Breast epithelium (tissue), 3 donors: ENCODE measurements at regions not wholly inside any gene's neighbourhood (a gene's known extent, or its start where the extent isn't known, plus 50 kb on each side); places are given as distances from the start of the nearest gene placed in this dataset.

Source experiments
- POLR2A ChIP-seq: fragments of 450-650 bp; IDR thresholded peaks from one replicate; pipeline ENCODE4 v1.6.1; 2016; ENCODE audit warnings: antibody characterized with exemption, mild to moderate bottlenecking, moderate library complexity
- POLR2AphosphoS5 ChIP-seq, 3 donors: sonication (generic); formaldehyde crosslinking; IDR thresholded peaks; one replicate each; pipeline ENCODE4 v1.6.1; 2017; ENCODE audit warnings: antibody characterized with exemption in 3 of 3
- TF ChIP-seq, protein P1 (sequence below), 3 donors: fragments of 450-650 bp; IDR thresholded peaks; one replicate each; pipeline ENCODE4 v1.5.1; 2016 to 2017; ENCODE audit warnings: antibody characterized with exemption in 3 of 3, mild to moderate bottlenecking in 3 of 3, moderate library complexity in 3 of 3

- TF ChIP-seq, protein P1, sequence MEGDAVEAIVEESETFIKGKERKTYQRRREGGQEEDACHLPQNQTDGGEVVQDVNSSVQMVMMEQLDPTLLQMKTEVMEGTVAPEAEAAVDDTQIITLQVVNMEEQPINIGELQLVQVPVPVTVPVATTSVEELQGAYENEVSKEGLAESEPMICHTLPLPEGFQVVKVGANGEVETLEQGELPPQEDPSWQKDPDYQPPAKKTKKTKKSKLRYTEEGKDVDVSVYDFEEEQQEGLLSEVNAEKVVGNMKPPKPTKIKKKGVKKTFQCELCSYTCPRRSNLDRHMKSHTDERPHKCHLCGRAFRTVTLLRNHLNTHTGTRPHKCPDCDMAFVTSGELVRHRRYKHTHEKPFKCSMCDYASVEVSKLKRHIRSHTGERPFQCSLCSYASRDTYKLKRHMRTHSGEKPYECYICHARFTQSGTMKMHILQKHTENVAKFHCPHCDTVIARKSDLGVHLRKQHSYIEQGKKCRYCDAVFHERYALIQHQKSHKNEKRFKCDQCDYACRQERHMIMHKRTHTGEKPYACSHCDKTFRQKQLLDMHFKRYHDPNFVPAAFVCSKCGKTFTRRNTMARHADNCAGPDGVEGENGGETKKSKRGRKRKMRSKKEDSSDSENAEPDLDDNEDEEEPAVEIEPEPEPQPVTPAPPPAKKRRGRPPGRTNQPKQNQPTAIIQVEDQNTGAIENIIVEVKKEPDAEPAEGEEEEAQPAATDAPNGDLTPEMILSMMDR (IDR thresholded peaks at IDR 0.05), result no peak
- TF ChIP-seq POLR2AphosphoS5 (IDR thresholded peaks at IDR 0.05), result no peak
- TF ChIP-seq POLR2A, result no peak
Observed at GRCh38 chr12:131497966-131498365, 212.9 kb upstream of the SFSWAP start.
